GM19452 (cell line): ENCODE measurements at regions not wholly inside any gene's neighbourhood (a gene's known extent, or its start where the extent isn't known, plus 50 kb on each side); places are given as distances from the start of the nearest gene placed in this dataset.
"Not testable (repeated sequence)": the region's sequence is repeated elsewhere in the genome, so short reads cannot be mapped to it uniquely, and the experiment has no call there.

ENCODE experiments used
- ATAC-seq: cut with Tn5 transposase; IDR thresholded peaks from one replicate; pipeline ENCODE4 v1.9.1; 2021; ENCODE audit not compliant: unreplicated experiment

DNA sequence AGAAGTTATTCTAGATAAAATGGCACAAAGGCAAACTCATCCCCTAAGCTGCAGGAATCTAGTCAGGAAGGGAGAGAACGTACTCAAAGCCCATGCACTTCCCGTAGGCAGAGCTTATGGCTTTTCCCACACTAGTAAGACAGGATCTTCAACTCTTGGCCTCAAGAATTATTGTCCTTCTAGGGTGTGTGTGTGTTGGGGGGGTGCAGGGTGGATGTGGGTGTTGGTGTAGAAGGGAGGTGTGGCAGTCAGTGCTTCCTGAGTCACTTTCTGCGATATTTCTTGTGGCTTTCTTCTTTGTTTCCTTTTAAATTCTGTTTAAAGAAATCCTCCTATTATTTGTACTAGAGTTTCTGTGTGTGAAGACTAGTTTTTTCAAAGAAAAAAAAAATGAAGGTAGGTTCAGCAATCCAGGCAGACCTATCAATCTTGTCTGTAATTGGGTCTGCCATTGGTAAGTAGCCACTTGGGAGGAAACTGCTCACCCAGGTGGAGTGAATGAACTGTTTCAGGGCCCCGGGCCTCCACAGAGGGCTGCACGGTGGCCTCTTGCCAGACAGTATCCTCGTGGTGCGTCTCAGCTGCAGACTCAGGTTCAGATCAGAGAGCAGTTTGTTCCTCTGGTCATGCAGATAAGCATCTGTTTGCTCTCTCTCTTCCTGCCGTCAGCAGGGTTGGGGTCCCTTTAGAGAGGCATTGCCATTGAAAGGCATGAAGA, 131.9 kb downstream of the NPR3 start:
- ATAC-seq = no peak

DNA sequence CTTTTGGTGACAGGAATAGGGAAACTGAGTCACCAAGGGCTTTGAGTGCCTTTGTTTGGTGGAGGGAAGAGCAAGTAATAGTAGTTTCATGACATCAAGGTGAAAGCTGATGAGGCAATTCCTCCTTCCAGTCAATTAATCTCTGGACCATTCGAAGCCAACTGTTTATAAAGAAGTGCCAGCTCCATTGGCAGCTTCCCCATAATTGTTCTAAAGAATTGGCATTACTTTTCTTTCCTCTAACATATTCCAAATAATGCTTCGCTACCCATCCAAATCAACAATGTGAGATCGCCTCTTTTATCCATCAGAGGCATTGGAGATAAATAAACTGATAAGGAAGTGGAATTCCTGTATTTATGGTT, 132.4 kb downstream of the NPR3 start:
- no peak for ATAC-seq

DNA sequence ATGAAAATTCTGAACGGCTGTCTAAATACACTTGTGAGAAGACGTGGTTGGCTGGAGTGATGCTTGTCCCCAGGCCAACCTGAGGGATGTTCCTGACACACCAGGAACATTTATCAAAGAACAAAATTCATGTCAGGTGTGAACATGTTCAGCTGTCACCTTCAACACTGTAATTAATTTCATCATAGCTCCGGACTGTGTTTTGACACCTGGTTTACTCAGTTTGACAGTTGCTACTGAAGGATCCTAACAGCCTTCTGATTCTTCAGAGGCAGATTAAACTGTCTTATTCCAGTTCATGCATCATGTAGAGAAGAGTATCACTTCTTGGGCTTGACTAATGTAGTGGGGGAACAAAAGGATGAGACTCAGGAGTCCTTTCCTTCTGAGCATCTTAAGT, 134.1 kb downstream of the NPR3 start:
- no peak for ATAC-seq

DNA sequence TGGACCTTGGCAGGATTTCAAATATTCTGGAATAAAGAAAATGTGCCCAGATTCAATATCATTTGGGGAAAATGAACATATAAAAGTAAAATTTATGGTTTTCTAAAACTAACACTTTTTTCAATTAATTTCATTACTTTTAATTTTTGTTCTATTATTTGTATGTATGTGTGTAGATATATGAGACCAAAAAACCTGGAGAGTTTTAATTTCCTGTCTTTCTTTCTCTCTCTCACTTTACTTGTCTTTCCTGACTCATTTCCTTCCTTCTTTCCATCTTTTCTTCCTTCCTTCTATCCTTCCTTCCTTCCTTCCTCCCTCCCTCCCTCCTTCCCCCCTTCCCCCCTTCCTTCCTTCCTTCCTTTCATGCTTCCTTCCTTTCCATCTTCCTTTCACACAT, 137.0 kb downstream of the NPR3 start:
- ATAC-seq = no peak

DNA sequence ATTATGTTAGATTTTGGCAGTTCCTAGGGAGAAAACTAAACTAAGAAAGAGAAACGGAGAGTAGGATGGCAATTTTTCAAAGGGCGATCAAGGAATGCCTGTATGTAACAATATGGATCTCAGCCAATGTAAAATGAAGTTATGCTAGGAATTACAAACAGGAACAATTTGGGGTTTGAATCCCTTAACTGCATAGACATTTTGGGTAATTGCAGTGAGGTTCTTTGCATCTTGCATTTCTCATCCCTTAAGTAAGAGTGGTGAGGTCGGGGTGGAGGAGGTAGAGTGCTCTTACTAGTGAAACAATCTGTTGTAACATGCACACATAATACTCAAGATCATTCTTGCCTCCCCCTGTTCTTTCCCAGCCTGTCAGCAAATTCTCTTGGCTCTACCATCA, 137.6 kb downstream of the NPR3 start:
- ATAC-seq = no peak

DNA sequence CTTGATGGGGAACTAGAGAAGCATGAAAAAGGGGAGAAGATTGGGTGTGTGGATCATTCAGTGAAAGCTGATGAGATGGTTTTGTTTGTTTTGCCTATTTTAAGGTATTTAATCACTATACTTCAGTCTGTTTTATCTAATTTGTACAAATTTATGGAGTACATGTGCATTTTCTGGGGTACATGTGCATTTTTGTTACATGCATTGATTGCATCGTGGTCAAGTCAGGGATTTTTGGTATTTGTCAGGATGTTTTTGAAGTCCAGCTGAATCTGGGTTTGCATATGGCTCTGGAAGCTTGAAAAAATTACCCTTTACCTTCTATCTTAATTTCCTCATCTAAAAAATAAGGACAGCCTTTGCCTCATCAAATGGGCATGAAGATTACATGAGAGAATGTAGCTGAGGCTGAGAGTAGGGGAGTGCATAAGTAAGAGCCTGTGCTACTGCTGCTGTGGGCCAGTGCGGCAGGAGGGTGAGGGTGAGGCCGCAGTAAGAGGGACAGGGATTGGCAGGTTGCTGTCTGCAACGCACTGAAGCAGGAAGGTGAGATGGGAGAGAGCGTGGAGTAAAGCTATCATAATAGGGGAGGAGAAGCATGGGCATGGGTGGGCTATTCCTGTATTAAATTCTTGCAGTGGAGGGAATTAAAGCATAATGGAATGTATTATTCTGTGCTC, 139.8 kb downstream of the NPR3 start:
- ATAC-seq = no peak

DNA sequence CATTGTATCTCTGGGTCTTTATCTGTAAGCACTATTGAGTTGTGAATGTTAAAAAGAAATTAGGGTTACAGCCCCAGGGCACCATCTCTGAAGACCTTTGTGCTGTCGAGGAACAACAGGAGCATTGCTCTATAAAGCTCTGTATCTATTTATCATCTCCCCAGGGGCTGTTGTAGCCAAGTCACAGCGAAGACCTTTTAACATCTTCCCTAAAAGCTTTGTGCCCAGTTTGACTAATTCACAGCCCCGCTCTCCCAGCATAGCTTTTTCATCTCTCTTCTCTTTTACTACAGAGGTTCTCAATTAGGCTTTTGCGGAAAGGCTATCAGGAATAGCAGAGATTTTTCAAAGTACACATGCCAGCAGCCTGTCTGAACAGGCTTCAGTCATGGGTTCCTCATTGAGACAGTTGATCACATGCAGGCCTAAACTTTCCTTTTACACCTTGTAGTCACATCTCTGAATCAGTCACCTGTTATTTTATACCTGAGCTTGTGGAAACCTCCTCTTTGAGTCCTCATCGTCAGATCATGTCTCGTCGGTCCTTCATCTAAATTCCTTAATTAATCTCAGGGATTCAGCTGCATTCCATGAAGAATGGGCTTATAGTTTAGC, 140.5 kb downstream of the NPR3 start:
- no peak for ATAC-seq

DNA sequence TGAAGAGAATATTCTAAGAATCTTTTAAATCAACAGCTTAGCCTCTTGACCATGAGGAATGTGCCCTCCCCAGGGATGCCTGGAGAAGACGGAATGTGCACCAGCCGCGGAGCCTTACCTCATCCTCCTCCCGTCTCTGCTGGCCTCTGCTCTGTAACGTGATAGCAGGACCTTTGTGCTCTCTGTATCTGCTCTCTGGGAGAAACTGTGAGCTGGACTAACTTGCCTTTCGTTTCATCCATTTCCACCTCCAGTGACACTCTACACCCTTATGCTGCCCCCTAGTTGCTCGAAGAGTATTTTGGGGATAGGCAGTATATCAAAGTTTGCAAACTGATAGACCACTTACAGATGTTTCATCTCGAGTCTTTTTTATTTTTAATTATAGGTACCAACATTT, 141.4 kb downstream of the NPR3 start:
- ATAC-seq = no peak

DNA sequence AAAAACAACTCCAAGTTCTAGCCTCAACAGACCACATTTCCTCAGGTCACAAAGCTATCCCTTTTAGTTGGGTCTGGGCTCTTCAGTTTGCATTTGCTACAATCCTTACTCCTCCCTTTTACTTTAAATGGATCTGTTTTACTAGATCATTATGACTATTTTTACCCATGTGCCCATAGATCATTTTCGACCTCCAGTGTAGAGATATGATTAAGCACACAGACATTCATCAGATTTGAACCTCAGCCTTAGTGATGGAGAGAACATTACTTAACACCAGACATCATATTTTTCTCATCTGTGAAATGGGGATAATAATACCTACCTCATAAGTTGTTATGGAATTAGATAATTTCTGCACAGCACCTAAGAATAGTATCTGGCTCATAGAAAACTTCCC, 141.9 kb downstream of the NPR3 start:
- no peak for ATAC-seq

DNA sequence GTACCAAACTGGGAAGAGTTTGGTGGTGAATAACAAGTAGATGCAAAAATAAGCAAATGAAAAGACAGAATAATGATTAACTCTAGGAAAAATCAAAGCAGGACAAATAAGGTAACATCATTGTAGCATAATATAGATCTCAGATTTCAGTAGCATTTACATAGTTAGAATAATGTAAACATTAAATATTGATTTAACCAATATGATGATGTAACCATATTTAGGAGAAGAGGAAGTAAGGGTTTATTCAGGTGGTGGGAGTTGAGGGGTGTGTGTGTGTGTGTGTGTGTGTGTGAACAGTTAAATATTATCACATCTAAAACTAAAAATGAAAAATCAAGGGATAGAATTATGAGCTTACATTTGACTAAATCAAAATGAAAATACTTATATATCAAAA, 143.4 kb downstream of the NPR3 start:
- ATAC-seq = no peak

DNA sequence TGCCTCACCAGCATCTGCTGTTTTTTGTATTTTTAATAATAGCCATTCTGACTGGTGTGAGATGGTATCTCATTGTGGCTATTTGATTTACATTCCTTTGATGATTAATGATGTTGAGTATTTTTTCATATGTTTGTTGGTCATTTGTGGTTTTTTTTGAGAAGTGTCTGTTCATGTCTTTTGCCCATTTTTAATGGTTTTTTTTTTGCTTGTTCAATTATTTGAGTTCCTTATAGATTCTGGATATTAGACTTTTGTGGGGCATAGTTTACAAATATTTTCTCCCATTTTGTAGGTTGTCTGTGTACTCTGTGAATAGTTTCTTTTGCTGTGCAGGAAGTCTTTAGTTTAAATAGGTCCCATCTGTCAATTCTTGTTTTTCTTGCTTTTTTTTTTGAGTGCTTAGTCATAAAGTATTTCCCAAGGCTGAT, 148.1 kb downstream of the NPR3 start:
- ATAC-seq = no peak

DNA sequence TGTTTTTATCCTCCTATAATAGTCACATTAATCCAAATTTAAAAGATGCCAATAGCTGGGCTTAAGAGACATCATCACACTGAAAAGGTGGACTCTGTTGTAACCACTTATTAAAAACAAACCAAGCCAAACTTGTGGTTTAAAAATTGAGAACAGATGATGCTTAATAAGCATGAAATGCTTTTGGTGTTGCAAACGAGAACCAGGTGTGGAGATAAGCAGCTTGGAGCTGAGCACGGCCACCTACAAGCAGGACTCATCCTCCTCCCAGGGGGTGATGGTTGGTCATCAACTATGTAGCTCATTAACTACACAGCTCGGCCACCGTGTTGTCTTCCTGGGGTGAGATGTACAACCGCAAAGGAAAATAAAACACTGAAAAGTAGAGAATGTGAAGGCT, 154.4 kb downstream of the NPR3 start:
- no peak for ATAC-seq

DNA sequence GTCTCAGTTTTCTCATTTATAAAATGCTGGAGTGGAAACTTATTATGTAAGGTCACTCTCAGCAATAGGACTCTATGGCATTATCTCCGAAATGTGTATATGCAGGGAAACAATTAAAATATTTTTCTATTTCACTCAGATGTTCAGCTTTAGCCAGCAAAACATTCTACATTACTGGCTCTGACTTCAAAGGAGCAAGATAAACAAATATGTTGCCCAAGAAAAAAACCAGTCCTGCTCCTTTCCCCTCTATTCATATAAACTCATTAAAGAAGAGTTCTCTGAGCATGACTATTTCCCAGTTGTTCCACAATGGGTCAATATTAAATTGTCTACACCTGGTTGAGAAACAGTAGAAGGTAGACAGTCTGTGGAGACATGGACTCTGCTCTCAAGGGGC, 155.0 kb downstream of the NPR3 start:
- ATAC-seq = no peak

DNA sequence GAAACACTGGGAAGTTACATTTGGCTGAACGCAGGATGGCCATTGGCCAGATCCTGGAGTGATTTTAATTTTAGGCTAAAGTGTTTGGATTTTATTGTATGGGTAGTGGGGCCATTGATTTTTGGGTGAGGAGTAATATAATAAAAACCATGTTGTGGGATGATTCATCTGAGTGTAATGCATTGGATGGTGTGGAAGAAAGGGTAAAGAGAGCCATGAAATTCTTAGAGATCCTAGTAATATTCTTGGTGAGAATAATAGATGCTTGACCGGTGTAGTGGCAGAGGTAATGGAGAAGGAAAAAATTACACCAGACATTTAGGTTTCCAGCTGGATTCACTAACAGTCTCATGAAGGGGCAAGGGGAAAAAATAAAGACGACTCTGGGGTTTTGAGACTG, 158.1 kb downstream of the NPR3 start:
- ATAC-seq = no peak

DNA sequence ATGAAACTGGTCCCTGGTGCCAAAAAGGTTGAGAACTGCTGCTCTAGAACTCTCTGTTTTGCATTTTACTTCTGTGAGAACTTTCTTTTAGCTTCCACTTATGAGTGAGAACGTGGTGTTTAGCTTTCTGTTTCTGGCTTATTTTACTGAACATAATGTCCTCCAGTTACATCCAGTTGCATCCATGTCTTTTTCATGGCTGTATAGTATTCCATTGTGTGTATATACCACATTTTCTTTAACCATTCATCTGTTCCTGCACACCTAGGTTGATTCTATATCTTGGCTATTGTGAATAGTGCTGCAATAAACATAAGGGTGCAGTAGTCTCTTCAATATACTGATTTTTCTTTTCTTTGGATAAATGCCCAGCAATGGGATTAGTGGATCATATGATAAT, 165.7 kb downstream of the NPR3 start:
- no peak for ATAC-seq

DNA sequence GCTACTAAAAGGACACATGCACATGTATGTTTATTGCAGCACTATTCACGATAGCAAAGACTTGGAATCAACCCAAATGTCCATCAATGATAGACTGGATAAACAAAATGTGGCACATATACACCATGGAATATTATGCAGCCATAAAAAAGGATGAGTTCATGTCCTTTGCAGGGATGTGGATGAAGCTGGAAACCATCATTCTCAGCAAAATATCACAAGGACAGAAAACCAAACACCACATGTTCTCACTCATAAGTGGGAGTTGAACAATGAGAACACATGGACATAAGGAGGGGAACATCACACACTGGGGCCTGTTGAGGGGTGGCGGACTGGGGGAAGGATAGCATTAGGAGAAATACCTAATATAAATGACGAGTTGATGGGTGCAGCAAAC, 168.2 kb downstream of the NPR3 start:
- not testable (repeated sequence) for ATAC-seq

DNA sequence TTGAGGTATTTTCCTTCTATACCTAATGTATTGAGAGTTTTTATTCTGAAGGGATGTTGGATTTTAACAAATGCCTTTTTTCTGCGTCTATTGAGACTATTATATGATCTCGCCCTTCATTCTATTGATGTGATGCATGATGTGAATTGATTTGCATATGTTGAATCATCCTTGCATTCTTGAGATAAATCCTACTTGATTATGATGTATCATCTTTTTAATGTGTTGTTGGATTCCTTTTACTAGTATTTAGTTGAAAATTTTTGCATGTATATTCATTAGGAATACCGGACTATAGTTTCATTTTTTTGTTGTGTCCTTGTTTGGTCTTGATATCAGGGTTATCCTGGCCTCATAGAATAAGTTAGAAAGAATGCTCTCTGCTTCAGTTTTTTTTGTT, 169.7 kb downstream of the NPR3 start:
- no peak for ATAC-seq

DNA sequence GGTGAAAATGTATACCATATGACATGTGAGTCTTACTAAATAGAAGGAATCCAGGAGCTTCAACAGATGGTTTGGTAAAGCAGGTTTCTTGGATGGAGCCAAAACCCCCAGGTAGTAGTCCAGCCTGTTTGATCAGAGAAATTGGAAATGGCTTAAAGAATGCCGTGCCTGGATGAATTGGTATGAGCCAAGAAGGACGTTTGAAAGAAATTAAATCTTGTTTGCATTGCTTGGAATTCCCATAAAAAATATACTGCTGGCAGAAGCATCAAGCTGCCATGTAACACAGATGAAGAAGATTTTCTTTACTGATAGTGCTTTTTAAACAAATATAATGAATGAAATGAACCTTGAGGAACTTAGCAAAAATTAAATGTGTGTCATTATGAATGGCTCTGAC, 176.3 kb downstream of the NPR3 start:
- ATAC-seq = no peak

DNA sequence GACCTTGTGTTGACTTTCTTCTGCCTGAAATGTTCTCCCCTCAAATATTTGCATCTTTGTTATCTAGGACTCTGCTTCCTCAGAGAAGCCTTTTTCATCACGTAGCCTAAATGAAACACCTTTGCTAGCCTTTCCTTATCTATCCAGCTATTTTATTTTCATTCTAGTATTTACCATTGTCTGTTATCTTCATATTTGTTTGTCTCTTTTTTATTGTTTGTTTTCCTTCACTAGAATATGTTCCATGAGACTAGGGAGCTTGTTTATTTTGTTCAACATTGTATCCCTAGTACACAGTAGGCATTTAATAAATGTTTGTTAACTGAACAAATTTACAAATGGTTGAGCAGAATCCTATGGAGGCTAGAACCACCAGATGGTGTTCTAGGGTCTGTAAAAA, 178.0 kb downstream of the NPR3 start:
- no peak for ATAC-seq

DNA sequence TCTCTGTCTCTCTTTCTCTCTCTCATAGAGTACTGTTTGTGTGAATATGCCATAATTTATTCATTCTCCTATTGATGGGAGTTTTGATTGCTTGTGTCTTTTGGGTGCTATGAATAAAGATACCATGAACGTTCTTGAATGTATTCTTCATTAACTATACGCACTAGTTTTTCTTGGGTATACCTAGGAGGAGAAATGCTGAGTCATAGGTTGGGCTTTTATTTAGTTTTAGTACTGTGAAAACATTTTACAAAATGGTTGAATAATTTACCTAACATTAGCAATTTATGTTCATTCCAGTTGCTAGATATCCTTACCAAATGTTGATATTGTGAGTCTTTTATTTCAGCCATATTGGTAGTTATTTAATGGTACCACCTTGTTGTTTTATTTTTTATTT, 192.5 kb downstream of the NPR3 start:
- no peak for ATAC-seq

DNA sequence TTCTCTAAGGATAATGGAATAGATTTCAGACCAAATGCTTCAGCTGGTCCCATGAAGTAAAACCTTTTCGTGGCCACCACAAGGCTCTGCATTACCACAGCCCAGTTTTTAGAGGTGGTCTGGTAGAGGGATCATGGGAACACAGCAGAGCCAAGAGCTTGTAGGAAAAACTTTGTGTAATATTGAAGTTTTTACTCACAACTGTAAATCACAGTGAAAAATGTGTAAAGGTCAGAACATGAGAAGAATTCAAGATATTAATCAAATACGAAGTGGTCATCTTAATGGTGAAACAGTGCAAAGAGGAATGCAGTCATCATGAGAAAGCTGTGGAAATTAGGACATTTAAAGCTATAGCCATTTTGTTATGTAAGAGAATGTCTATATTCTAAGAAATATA, 197.5 kb downstream of the NPR3 start:
- ATAC-seq = no peak

DNA sequence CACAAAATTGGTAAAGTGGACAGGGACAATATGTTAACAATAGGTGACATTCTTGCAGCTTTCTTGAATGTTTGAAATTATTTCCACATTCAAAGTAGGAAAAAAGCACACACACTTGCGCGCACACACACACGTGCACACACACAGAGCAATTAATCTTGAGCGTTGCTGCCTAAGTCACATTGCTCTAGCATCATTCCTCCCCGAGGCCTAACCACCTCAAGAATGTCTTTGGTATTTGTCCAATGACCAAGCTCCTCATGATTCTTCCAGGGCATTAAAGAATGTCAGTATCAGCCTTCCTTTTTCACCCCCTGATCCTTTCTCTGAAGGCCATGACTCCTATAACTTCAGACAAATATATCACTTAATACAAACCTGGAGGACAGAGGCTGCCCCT, 198.1 kb downstream of the NPR3 start:
- no peak for ATAC-seq

DNA sequence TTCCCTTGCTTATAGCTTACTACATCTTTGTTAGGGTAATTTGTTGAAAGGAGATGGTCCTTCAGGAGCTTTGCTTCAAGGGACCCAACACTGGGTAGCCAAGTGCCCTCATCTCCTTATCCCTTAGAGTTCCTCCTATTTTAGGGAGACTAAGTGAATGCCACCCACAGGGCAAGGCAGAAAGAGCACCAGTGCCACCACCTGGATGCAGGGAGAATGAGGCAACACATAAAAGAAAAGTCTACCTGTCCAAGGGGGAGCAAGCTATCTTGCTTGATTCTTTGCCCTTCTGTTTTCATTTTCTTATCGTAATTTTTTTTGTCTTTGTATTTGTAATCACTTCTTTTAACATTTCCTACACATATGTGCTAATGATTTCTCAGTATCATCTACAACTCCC, 205.5 kb downstream of the NPR3 start:
- ATAC-seq = no peak
